Astrocyte (in vitro differentiated cells and primary cell): ENCODE measurements at regions not wholly inside any gene's neighbourhood (a gene's known extent, or its start where the extent isn't known, plus 50 kb on each side); places are given as distances from the start of the nearest gene placed in this dataset.

Experiments
- DNase-seq: peaks from one replicate; pipeline ENCODE4 v3.0.0-alpha.2; 2010; ENCODE audit warnings: low read depth
- FAIRE-seq: peaks from 2 replicates; lab custom pipeline; 2011; peaks lifted over from hg19 to GRCh38; lab: Jason Lieb, UNC
- H2AFZ ChIP-seq: 2 replicates; pipeline ENCODE4 v1.6.0; 2012; ENCODE audit warnings: low read depth, low read length, inconsistent platforms
- H3K27ac ChIP-seq: 2 replicates; pipeline ENCODE4 v1.5.1; 2011; ENCODE audit warnings: low read depth, low read length, inconsistent platforms
- H3K27me3 ChIP-seq: 2 replicates; pipeline ENCODE4 v1.6.0; 2011; ENCODE audit warnings: low read length, inconsistent platforms; ENCODE audit not compliant: insufficient read depth
- H3K36me3 ChIP-seq: 2 replicates; pipeline ENCODE4 v1.5.1; 2011; ENCODE audit warnings: low read length, inconsistent platforms; ENCODE audit not compliant: insufficient read depth
- H3K4me1 ChIP-seq: 2 replicates; pipeline ENCODE4 v1.5.1; 2011; ENCODE audit warnings: low read length, inconsistent platforms; ENCODE audit not compliant: insufficient read depth
- H3K4me2 ChIP-seq: 2 replicates; pipeline ENCODE4 v1.6.0; 2012; ENCODE audit warnings: low read length, inconsistent platforms
- H3K4me3 ChIP-seq: 2 replicates; pipeline ENCODE4 v1.5.1; 2011; ENCODE audit warnings: low read depth, mild to moderate bottlenecking, low read length, inconsistent platforms; ENCODE audit not compliant: insufficient read depth
- H3K79me2 ChIP-seq: 2 replicates; pipeline ENCODE4 v1.6.0; 2012; ENCODE audit warnings: mild to moderate bottlenecking, low read length, inconsistent platforms; ENCODE audit not compliant: insufficient read depth
- H3K9ac ChIP-seq: 2 replicates; pipeline ENCODE4 v1.6.0; 2012; ENCODE audit warnings: mild to moderate bottlenecking, low read length, inconsistent platforms
- H3K9me3 ChIP-seq: 2 replicates; pipeline ENCODE4 v1.5.1; 2012; ENCODE audit warnings: low read depth, mild to moderate bottlenecking, low read length, inconsistent platforms; ENCODE audit not compliant: insufficient read depth
- H4K20me1 ChIP-seq: 2 replicates; pipeline ENCODE4 v1.6.0; 2012; ENCODE audit warnings: low read length, inconsistent platforms; ENCODE audit not compliant: insufficient read depth
- H3K27ac Mint-ChIP-seq: one replicate; pipeline ENCODE4 v1.8.0; 2021; ENCODE audit warnings: mild to moderate bottlenecking, mixed read lengths; ENCODE audit not compliant: unreplicated experiment
- H3K27me3 Mint-ChIP-seq: one replicate; pipeline ENCODE4 v1.8.0; 2021; ENCODE audit warnings: low read depth, mixed read lengths; ENCODE audit not compliant: unreplicated experiment
- H3K36me3 Mint-ChIP-seq: one replicate; pipeline ENCODE4 v1.8.0; 2021; ENCODE audit warnings: low read depth, mixed read lengths; ENCODE audit not compliant: unreplicated experiment
- H3K4me1 Mint-ChIP-seq: one replicate; pipeline ENCODE4 v1.8.0; 2021; ENCODE audit warnings: low read depth, mixed read lengths; ENCODE audit not compliant: unreplicated experiment
- H3K4me3 Mint-ChIP-seq: one replicate; pipeline ENCODE4 v1.8.0; 2021; ENCODE audit warnings: mild to moderate bottlenecking, moderate library complexity, mixed read lengths; ENCODE audit not compliant: unreplicated experiment
- H3K9me3 Mint-ChIP-seq: one replicate; pipeline ENCODE4 v1.8.0; 2021; ENCODE audit warnings: mild to moderate bottlenecking, mixed read lengths; ENCODE audit not compliant: unreplicated experiment
- EZH2 ChIP-seq: IDR thresholded peaks from 2 replicates; pipeline ENCODE4 v1.6.1; 2012; ENCODE audit warnings: mild to moderate bottlenecking, low read length, inconsistent platforms; ENCODE audit not compliant: insufficient read depth
- TF ChIP-seq, protein P1 (sequence below): IDR thresholded peaks from 2 replicates; pipeline ENCODE4 v1.5.1; 2011; ENCODE audit warnings: low read depth, mild to moderate bottlenecking, inconsistent platforms, low read length, moderate library complexity; ENCODE audit not compliant: insufficient read depth

DNA sequence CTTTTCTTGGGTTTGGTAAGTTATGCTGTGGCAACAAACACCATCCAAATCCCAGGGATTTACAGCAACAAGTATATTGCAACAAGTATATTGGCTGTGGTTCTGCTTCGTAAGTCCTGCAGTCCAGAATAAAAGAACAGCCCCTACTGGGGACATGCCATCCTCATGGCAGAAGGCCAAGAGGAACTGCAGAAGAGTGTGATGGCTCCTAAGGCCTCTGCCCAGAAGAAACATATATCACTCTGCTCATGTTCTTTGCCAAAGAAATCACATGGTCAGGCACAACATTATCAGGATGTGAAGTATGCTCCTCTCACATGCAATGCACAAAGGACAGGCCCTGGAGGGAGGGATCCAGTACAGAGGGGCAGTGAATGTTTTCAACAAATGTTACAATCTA, 159.6 kb upstream of the TAS2R1 start:
- no peak for TF ChIP-seq EZH2
- TF ChIP-seq, protein P1, sequence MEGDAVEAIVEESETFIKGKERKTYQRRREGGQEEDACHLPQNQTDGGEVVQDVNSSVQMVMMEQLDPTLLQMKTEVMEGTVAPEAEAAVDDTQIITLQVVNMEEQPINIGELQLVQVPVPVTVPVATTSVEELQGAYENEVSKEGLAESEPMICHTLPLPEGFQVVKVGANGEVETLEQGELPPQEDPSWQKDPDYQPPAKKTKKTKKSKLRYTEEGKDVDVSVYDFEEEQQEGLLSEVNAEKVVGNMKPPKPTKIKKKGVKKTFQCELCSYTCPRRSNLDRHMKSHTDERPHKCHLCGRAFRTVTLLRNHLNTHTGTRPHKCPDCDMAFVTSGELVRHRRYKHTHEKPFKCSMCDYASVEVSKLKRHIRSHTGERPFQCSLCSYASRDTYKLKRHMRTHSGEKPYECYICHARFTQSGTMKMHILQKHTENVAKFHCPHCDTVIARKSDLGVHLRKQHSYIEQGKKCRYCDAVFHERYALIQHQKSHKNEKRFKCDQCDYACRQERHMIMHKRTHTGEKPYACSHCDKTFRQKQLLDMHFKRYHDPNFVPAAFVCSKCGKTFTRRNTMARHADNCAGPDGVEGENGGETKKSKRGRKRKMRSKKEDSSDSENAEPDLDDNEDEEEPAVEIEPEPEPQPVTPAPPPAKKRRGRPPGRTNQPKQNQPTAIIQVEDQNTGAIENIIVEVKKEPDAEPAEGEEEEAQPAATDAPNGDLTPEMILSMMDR: no peak
- Histone ChIP-seq H3K9me3 (no peaks in the 10 kb centered on the region), H4K20me1 (no peaks in the 10 kb centered on the region), H3K79me2 (no peaks in the 10 kb centered on the region), H3K27me3 (peaks cover 4% of the 10 kb centered on the region), H3K27ac (no peak overlapping the region), H3K4me1 (no peaks in the 10 kb centered on the region), H3K36me3 (no peaks in the 10 kb centered on the region), H3K4me2 (no peak overlapping the region), H2AFZ (no peak overlapping the region), H3K4me3 (no peak overlapping the region), H3K9ac (no peak overlapping the region)
- DNase-seq: no peak
- Mint-ChIP-seq H3K36me3 (no peaks in the 10 kb centered on the region), H3K27me3 (peaks cover 15% of the 10 kb centered on the region), H3K4me1 (no peaks in the 10 kb centered on the region), H3K9me3 (no peaks in the 10 kb centered on the region), H3K27ac (no peak overlapping the region), H3K4me3 (no peak overlapping the region)
- no peak for FAIRE-seq

DNA sequence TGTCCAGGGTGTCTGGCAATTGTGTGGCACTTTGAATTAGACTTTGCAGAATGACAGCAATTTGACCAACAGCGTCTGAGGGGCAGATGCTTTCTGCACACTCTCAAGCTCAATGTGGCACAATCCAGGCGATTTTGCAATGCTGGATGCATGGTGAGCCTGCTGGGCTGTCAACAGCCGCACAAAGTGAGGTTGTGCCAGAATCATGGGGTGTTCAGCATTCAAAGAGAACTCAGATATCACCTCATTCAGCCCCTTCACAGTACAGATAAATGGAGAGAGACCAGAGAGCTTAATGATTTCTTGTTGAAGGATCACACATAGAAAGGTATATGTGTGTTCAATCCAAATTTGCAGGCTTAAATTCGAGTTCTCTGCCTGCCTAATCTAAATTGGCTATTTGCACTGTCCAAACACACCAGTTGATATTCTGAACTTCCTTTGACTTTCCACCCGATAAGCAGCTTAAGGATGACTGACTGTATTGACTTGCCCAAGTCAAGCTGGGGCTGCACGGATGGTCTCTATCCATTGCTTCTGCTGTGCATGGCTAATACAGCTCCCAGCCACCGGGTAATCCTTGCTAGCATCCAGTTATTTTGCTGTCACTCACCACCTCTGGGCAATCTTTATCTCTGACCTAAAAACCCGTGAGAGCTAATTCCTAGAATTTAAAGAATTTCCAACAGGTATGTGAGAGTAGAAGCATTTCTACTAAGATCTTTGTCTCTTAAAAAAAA, 157.9 kb upstream of the TAS2R1 start:
- Histone ChIP-seq H3K9me3 (no peaks in the 10 kb centered on the region), H2AFZ (no peak overlapping the region), H3K4me2 (no peak overlapping the region), H4K20me1 (no peaks in the 10 kb centered on the region), H3K4me3 (no peak overlapping the region), H3K27ac (no peak overlapping the region), H3K9ac (no peak overlapping the region), H3K36me3 (no peaks in the 10 kb centered on the region), H3K27me3 (peaks cover 4% of the 10 kb centered on the region), H3K4me1 (no peaks in the 10 kb centered on the region), H3K79me2 (no peaks in the 10 kb centered on the region)
- Mint-ChIP-seq H3K27me3 (peaks cover 15% of the 10 kb centered on the region), H3K4me3 (no peak overlapping the region), H3K27ac (no peak overlapping the region), H3K4me1 (peaks cover 3% of the 10 kb centered on the region), H3K36me3 (no peaks in the 10 kb centered on the region), H3K9me3 (no peaks in the 10 kb centered on the region)
- FAIRE-seq (no peak), DNase-seq (no peak)
- no peak for TF ChIP-seq EZH2
- TF ChIP-seq, protein P1: no peak
